ENCODE measurements at regions not wholly inside any gene's neighbourhood (a gene's known extent, or its start where the extent isn't known, plus 50 kb on each side); places are given as distances from the start of the nearest gene placed in this dataset.

DNA sequence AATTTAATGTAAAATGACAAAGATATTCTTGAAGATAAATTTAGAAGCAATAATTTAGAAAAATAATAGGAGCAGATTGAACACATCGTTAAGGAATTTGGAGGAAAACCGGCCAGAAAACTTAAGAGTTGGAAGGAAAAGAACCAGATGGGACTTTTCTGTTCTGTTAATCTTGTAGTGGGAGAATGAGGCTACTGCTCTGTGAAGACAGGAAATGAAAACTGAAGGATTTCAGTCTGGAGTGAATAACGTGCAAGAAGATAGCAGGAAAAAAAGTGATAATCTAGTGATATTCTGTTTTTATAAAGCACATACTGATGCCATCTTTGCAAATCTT, 74.2 kb downstream of the DPPA2 start:
- H3K27ac ChIP-seq (ENCODE audit: low read depth in 1 of 2, low read length in 2 of 2): no peak overlapping the region
- no peaks in the 10 kb centered on the region for H3K9me3 ChIP-seq (ENCODE audit: control insufficient read depth, low read length)
- DNase-seq (no peak), ATAC-seq (ENCODE audit: low FRiP score) (no peak)
- H3K4me3 ChIP-seq (ENCODE audit: low read length in 2 of 2): no peak overlapping the region
- WGBS, 2 donors: 33 to 42% methylated on average over 3 of the region's 3 CpGs
- no peaks in the 10 kb centered on the region for H3K27me3 ChIP-seq (ENCODE audit: control insufficient read depth in 1 of 2, insufficient read depth in 2 of 2, low read length in 1 of 2)
- intact Hi-C loops (cut with DNase I): no loop called here
- H3K36me3 ChIP-seq (ENCODE audit: control insufficient read depth in 1 of 2, insufficient read depth in 2 of 2, low read length in 1 of 2): no peaks in the 10 kb centered on the region
- H3K4me1 ChIP-seq (ENCODE audit: control insufficient read depth in 1 of 2, insufficient read depth in 2 of 2, low read length in 2 of 2): no peaks in the 10 kb centered on the region

Data from aorta (tissue), 5 donors.